HG03439 (cell line): ENCODE measurements at regions not wholly inside any gene's neighbourhood (a gene's known extent, or its start where the extent isn't known, plus 50 kb on each side); places are given as distances from the start of the nearest gene placed in this dataset.

Experiments used
- ATAC-seq: cut with Tn5 transposase; IDR thresholded peaks from one replicate; pipeline ENCODE4 v1.9.1; 2021; ENCODE audit warnings: mild to moderate bottlenecking, moderate library complexity; ENCODE audit not compliant: unreplicated experiment

DNA sequence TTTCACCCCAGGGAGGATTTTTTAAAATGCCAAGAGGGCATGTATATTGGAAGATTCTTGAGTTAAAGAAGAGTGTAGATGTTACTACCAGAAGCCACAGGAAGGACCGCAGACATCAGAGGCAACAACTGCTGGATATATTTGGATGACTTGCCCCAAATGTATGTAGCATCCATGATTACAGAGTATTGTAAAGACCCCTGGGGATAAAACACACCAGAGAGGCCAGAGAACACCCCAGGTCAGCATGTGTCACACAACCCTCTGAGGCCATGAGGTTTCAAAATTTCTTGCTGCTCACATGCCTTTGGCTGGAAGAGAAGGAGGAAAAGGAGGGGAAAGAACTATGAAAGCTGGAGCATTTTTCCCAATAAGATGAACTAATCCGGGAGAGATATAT is 108.0 kb upstream of the LSM8 start:
- no peak for ATAC-seq

DNA sequence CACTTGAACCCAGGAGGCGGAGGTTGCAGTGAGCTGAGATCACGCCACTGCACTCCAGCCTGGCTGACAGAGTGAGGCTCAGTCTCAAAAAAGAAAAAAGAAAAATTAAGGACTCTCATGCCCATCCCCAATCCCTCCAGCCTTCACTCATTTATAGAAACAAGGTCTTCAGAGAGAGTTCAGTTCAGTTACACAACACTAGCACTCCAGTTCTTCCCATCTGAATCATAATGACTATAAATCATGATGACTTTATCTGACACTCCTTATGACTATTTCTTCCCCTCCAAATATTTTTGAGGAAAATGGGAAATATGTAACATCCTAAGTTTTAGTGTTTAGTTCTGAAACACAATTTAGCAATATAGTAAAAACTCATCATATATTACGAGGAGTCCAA is 107.4 kb upstream of the LSM8 start:
- no peak for ATAC-seq

DNA sequence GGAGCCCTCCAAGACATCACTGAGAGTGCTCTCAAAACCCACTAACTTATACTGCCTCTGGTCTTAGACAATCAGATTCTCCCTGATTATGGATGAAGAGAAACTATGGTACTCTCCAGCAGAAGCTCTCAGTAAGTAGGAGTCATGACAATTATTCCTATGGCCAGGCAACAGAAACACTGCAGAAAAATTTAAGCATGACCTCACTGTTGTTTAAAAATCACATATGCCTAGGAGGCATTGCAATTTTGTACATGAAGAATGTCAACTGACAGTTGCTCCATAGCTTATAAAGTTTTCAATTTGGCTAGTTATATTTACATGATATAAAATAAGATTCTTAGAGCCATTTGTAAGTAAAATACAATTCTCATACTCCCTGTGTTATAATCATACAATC is 105.9 kb upstream of the LSM8 start:
- ATAC-seq: no peak

DNA sequence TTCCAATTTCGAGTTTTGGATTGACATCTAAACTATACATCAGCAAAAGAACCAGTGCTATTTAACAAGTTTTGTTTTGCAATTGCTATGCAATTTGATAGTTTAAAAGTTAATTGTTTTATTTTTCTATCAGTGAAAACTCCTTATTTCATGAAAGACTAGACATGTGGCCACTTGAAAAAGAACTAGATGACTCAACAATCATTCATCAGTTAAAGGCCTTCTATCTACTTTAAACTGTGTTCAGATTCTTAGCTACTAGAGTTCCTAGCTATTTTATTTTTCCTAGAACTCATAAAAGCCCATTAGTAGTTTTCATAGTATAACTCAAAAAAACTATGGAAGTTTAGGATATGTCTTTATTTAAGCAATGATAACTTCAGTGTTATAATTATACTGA is 104.6 kb upstream of the LSM8 start:
- ATAC-seq: no peak

DNA sequence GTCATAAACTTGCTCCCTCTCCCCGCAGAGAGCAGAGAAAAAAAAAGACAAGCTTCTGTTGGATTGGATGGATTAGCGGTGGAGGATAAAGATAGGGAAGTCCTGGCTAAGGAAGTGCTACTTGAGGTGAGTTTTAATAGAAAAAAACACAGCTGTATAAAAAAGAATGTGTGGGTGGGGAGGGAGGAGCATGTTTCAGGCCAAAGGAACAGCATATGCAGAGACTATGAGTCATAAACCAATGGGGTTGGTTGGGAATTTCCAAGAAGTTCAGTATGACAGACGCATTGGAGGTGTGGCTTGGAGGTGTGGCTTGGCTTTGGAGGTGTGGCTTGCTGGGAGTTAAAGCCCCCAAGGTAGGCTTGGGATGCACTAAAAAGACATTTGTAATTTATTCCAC is 103.0 kb upstream of the LSM8 start:
- ATAC-seq: peak; percentile 85

DNA sequence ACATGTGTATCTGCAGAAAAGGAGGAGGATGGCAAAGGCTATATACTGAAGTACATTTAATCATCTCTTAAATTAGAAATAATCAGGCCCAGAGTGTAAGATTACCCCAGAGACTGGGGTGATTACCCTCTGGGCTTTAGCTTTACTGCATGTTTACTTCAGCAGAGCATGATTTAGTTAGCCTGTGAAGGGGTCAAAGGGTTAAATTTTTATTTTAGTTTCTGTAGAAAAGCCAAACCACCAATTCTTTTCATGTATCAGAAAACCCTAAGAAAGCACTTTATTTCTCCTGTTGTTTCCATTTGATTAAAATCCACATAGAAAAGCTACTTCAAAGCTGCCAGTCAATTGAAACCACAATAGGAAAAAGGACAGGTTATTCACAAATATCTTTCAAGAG is 101.5 kb upstream of the LSM8 start:
- ATAC-seq: no peak

DNA sequence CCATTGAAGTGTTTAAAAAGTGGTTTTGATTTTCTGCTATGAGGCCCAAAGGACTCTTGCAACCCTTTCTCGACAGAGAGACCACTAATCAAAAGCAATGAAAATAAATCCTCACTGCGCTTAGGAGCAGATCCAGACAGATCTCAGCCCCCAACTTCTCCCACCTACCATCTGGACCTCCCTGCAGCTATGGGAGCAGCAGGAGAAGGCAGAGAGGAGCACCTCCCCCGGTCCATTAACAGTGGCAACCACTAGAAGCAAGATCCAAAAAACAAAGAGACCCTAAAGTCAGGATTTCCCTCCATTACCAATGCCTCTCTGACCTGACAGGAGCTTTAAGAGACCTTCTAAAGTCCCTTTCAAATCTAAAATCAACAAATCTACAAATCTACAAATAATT is 99.0 kb upstream of the LSM8 start:
- ATAC-seq: no peak

DNA sequence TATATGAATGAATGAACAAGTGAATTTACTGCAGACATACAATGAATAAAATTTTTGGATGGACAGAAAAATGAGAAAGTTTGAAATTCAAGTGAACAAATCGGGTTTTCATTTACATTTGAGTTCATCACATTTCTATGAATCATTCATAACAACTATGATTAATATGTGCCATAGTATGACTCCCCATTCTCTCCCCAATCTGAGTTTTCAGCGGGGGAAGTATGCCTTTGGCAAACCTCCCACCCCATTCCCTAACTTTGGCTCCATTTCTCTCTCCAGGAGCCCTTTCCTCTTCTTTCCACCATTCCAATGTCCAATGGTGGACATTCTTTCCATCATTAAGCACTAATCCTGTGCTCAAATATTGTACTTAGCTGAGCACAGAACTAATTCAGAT is 96.8 kb upstream of the LSM8 start:
- ATAC-seq: no peak

DNA sequence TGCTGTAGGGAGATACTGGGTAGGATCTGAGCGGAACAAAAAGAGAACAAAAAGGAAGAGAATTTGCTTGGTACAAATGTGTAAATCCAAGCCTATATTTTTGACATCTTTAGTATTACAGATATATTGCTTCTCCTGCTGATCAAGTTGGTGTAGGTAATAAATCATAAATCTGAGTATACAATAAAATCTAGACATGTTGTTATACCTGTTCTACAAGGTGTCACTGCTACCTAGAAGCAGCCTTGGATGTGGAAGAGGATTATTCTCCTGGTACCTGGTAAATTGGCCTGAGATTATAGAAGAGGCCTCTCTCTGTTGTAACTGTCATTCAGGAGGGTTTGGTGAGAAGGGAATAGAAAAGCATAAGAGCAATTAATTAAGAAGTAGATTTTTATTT is 89.9 kb upstream of the LSM8 start:
- ATAC-seq: no peak

DNA sequence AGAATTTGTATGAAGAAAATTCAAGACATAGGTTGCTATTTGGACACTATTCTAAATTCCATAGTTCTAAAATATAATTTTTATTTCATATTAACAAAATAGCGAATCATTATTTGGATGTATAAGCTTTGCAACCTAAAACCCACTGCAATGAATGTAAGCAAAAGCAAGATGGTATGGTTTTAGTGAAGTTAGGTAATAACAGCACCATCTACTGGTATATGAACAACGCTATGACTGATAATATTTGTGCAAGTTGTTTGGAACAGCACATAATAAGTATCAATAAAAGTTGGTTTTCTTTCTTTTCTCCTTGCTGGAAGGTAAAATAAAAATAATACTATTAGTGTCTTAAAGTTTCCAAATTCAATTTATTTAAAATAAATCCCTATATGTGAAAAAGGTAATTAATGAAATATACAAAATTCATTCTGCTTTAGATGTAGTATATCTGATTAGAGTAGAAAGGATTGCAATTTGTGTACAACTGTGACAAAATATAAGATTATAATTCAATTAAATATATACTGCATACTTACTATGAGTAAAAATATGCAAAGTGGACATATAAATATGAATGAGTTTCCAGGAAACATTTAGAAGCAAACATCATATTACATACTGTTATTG is 79.0 kb upstream of the LSM8 start:
- peak; percentile 59 for ATAC-seq

DNA sequence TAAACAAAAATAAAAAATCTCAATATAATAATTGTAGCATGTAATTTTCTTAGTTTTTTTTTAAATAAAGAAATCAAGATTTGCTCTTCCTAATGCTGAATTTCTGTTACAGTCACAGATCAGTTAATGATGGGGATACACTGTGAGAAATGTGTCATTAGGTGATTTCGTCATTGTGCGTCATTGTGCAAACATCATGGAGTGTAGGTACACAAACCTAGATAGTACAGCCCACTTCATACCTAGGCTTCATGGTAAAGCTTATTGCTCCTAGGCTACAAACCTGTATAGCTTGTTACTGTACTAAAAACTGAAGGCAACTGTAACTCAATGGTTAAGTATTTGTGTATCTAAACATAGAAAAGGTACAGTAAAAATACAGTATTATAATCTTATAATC is 74.4 kb upstream of the LSM8 start:
- ATAC-seq: no peak

DNA sequence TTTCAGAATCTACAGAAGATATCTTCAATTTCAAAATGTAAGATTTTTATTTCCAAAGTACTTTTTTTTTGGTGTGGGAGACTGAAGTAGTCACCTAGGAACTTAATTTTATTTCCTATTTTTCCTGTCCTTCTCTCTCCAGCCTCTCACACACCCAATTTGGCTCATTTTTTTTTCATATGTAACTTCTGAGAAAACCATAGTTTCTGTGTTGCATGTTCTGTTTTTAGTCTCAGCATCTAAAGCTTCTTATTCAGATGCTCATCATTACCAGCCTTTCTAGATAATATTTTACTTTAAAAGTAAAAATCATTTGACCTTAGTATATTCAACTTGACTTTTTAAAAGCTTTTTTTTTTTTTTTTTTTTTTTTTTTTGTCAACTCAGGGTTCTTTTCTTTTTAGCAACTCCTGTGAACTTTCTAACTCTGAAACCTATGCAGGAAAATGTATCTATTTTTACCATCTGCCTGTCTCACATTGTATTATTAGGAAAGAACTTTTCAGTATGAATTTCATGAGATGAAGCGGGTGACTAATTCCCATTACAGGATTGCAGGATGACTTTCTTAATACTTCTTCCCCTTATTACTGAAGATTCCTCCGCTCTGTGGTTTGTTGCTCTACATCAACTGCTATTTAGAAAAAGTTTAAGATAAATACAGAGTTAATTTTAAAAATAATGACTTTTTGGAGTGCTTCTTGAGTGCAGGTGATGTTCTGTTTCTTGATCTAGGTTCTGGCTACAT is 73.6 kb upstream of the LSM8 start:
- no peak for ATAC-seq

DNA sequence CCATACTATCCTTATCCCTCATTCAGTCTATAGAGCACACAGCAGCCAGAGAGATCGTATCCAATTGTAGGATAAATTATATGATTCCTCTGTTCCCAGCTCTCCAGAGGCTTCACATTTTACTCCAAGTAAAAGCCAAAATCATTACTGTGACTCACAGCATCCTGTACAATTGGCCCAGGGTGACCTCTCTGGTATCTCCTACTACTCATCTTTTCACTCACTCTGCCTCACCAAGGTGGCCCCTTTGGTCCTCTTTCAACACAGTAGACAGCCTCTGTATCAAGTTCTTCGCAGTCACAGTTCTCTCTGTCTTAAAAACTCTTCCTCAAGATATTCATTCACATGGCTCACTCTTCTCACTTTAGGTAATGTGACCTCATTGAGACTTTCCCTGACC is 72.6 kb upstream of the LSM8 start:
- ATAC-seq: no peak

DNA sequence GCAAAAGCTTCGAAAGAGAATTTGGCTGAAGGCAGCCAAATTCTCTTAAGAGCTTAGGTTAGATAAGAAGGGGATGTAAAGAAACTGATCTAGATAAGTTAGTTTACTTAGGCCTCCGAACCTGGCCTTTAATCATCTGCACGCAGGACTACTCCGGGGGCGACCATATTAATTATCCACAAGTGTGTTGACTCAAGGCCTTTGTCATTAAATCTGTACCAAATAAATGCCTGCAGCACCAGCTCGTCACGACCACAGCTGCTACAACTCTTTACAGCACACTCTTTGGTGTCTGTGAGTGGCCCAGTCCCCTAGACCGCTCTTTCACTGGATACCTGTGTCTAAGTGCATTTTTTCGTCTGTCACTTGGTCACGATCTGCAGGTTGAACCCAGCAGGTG is 69.8 kb upstream of the LSM8 start:
- no peak for ATAC-seq

DNA sequence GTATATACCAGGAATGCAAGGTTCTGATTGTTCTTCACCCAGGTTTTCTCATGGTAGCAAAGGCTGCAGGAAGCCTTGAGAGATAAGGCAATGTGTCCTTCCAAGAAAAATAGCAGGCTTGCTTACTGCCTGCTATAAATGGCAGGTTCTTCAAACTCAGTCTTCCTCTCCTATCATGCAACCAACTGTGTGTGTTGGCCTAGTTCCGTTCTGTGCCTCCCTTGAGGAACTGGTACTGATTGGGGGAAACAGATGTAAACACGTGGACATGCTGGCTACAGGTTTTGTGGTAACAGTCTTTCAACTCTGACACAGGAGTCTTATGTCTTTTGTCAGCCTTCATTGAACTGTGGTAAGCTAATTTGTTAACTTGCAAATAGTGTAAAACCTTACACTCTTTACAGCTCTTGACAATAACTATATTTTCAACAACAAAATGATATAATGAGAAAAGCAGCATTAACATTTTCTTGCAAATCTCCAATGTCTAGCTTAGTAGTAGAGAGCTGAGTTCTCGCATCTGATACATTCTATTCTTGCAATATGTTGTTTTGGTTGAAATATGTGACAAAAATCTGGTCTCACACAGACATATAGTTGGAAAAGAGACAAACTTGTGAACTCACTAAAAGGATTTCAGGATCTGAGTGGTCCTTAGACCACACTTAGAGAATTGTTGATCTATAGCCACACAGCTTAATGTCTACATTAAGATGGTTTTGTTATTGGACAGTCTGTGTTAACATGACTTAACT is 54.7 kb upstream of the LSM8 start:
- no peak for ATAC-seq

DNA sequence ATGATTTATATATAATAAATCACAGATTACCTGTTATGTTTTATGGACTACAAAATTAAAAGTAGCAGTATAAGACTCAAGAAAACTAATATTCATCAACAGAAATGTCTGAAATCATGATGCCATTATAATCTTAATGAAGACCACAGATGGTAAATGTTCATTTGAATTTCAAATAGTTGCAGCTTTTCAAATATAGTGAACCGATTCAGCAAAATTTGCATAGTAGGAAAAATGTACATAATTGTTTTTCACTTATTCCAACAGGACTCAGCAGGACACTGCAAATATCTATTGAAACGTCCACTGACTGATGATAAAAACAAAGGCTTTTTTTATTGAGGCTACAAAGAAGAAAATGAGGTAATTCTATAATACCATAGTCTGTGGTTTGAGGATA is 51.2 kb upstream of the LSM8 start:
- ATAC-seq: no peak
